GM12878 (cell line): ENCODE measurements at regions not wholly inside any gene's neighbourhood (a gene's known extent, or its start where the extent isn't known, plus 50 kb on each side); places are given as distances from the start of the nearest gene placed in this dataset.

Experiments used
- ATAC-seq: fragments of 200-7000 bp; cut with Tn5 transposase; 3 replicates; pipeline ENCODE4 v1.9.1; 2020; ENCODE audit warnings: mild to moderate bottlenecking, moderate library complexity
- BruUV-seq: library from RNA; stranded (reverse); fragments of 400-500 nt; replicated peaks from 2 replicates; lab custom pipeline; 2021; lab: Mats Ljungman, UMichigan
- CTCF ChIA-PET: fragments of 300-600 bp; sonication (Branson Sonifier 250); formaldehyde crosslinking; extraction: SDS; loops from one replicate; lab custom pipeline; 2021; ENCODE audit warnings: inconsistent platforms; lab: Yijun Ruan, JAX
- POLR2A ChIA-PET: fragments of 350-600 bp; formaldehyde crosslinking; extraction: SDS; loops from one replicate; lab custom pipeline; 2021; ENCODE audit warnings: inconsistent platforms; lab: Charles Lee
- RAD21 ChIA-PET: fragments of 300-600 bp; sonication (Branson Sonifier 250); formaldehyde crosslinking; loops from one replicate; lab custom pipeline; 2023; ENCODE audit warnings: antibody characterized with exemption; ENCODE audit not compliant: unreplicated experiment; lab: Charles Lee
- SMC1A ChIA-PET: fragments of 300-600 bp; sonication (Branson Sonifier 250); formaldehyde crosslinking; loops from one replicate; lab custom pipeline; 2023; ENCODE audit not compliant: unreplicated experiment, uncharacterized antibody; lab: Charles Lee
- DNase-seq: peaks from one replicate; pipeline ENCODE4 v3.0.0-alpha.2; 2011; ENCODE audit warnings: low read depth, low spot score
- FAIRE-seq: peaks from 3 replicates; lab custom pipeline; 2011; peaks lifted over from hg19 to GRCh38; lab: Jason Lieb, UNC
- H2AFZ ChIP-seq: 2 replicates; pipeline ENCODE4 v1.6.0; 2011; ENCODE audit warnings: low read depth, low read length, control low read depth; ENCODE audit not compliant: control insufficient read depth
- H3K27ac ChIP-seq: 2 replicates; pipeline ENCODE4 v1.5.1; 2011; ENCODE audit warnings: control low read depth; ENCODE audit not compliant: control insufficient read depth, insufficient read depth
- H3K27me3 ChIP-seq, 2 experiments: replicated peaks in 1 of 2; 2 replicates each; pipeline versions ENCODE4 v1.6.0 to v1.6.1; 2011; ENCODE audit warnings: low read length in 1 of 2; ENCODE audit not compliant: control insufficient read depth in 2 of 2, insufficient read depth in 2 of 2
- H3K36me3 ChIP-seq, 2 experiments: 2 replicates each; pipeline ENCODE4 v1.5.1; 2011; ENCODE audit warnings: low read length in 1 of 2; ENCODE audit not compliant: control insufficient read depth in 2 of 2, insufficient read depth in 2 of 2
- H3K4me1 ChIP-seq: 2 replicates; pipeline ENCODE4 v1.6.1; 2011; ENCODE audit warnings: mild to moderate bottlenecking, low read length, moderate library complexity, mixed read lengths; ENCODE audit not compliant: control insufficient read depth, insufficient read depth
- H3K4me2 ChIP-seq: 2 replicates; pipeline ENCODE4 v1.6.0; 2011; ENCODE audit warnings: control low read depth; ENCODE audit not compliant: control insufficient read depth, insufficient read depth
- H3K4me3 ChIP-seq: fragments of 200-600 bp; sonication (generic); 2 replicates; pipeline ENCODE4 v1.5.1; 2016
- H3K79me2 ChIP-seq: 2 replicates; pipeline ENCODE4 v1.6.0; 2011; ENCODE audit warnings: low read length; ENCODE audit not compliant: control insufficient read depth, insufficient read depth
- H3K9ac ChIP-seq: 2 replicates; pipeline ENCODE4 v1.8.0; 2011; ENCODE audit warnings: low read length, control low read depth, mixed read lengths; ENCODE audit not compliant: control insufficient read depth, insufficient read depth
- H3K9me3 ChIP-seq: replicated peaks from 3 replicates; pipeline ENCODE4 v1.5.1; 2011; ENCODE audit warnings: mild to moderate bottlenecking, low read length; ENCODE audit not compliant: control insufficient read depth, insufficient read depth
- H4K20me1 ChIP-seq: 2 replicates; pipeline ENCODE4 v1.6.0; 2011; ENCODE audit not compliant: control insufficient read depth, insufficient read depth
- JUNB ChIP-seq: IDR thresholded peaks from 2 replicates; pipeline ENCODE4 v1.6.1; 2016; ENCODE audit warnings: antibody characterized with exemption, mild to moderate bottlenecking
- MAX ChIP-seq: IDR thresholded peaks from 2 replicates; pipeline ENCODE4 v1.6.1; 2012; ENCODE audit warnings: low read depth, low read length, improper control_type of control experiment
- NR2C1 ChIP-seq: fragments of 450-650 bp; IDR thresholded peaks from 2 replicates; pipeline ENCODE4 v1.6.1; 2017; ENCODE audit warnings: antibody characterized with exemption, mild to moderate bottlenecking, moderate library complexity
- NR2F1 ChIP-seq: fragments of 450-650 bp; conservative IDR thresholded peaks from 2 replicates; pipeline ENCODE4 v1.6.1; 2017; ENCODE audit warnings: mild to moderate bottlenecking
- RFX5 ChIP-seq: IDR thresholded peaks from 2 replicates; pipeline ENCODE4 v1.6.1; 2011; ENCODE audit warnings: low read depth, low read length, improper control_type of control experiment
- SP1 ChIP-seq: IDR thresholded peaks from one replicate; pipeline ENCODE4 v1.6.1; 2011; ENCODE audit warnings: low read depth, low read length
- STAT3 ChIP-seq: IDR thresholded peaks from 2 replicates; pipeline ENCODE4 v1.6.1; 2011; ENCODE audit warnings: low read depth, low read length, improper control_type of control experiment
- ZNF274 ChIP-seq: IDR thresholded peaks from one replicate; pipeline ENCODE4 v1.8.0; 2011; ENCODE audit not compliant: insufficient read length, insufficient read depth
- WGBS: methylation state at CpG from one replicate; pipeline ENCODE4 v1.1.6; 2016; ENCODE audit warnings: low lambda C conversion rate; ENCODE audit not compliant: insufficient replicate concordance, insufficient coverage; ENCODE audit errors: missing lambda C conversion rate; 5-methylcytosine and 5-hydroxymethylcytosine counted together
- in situ Hi-C: fragments of 300-500 bp; cut with MboI; formaldehyde crosslinking; loops from 9 replicates; pipeline ENCODE4 v1.14.3; 2018; ENCODE audit warnings: mixed read lengths
- intact Hi-C: fragments of 100-400 bp; cut with micrococcal nuclease; formaldehyde crosslinking; loops from one replicate; pipeline ENCODE4 v1.14.2; 2022; ENCODE audit not compliant: unreplicated experiment

GRCh38 chr5:57414191-57414590, 68.4 kb downstream of the ACTBL2 start:
- H3K36me3 ChIP-seq = no peaks in the 10 kb centered on the region
- H3K27ac ChIP-seq = no peak overlapping the region
- ATAC-seq = no peak
- H3K4me1 ChIP-seq = no peaks in the 10 kb centered on the region
- no peak overlapping the region for H3K4me2 ChIP-seq
- ChIA-PET POLR2A (no interaction called here), CTCF (interaction anchor here (0.6 to 1.1 kb wide), 2 partner anchors 30 to 229 kb away, joined by 3 to 4 read pairs; no protein-coding TSS in a partner anchor)
- H4K20me1 ChIP-seq = no peaks in the 10 kb centered on the region
- no peaks in the 10 kb centered on the region for H3K79me2 ChIP-seq
- FAIRE-seq = no peak
- 0% methylated on average over 3 of the region's 3 CpGs for WGBS
- no peaks in the 10 kb centered on the region for H3K9me3 ChIP-seq
- in situ Hi-C loops = no loop called here
- TF ChIP-seq ZNF274 = no peak
- TF ChIP-seq RFX5 = no peak
- no peak for TF ChIP-seq JUNB
- no peak for TF ChIP-seq NR2F1
- no peak for TF ChIP-seq SP1
- no peak for TF ChIP-seq MAX
- TF ChIP-seq, all 136 proteins: peak for 0
- H3K9ac ChIP-seq = no peak overlapping the region
- no peaks in the 10 kb centered on the region for H3K27me3 ChIP-seq
- no peak for DNase-seq
- no peak overlapping the region for H2AFZ ChIP-seq
- ChIA-PET RAD21 (no interaction called here), SMC1A (interaction anchor here (0.6 to 1.5 kb wide), 3 partner anchors 15 to 336 kb away, joined by 3 read pairs; no protein-coding TSS in a partner anchor)
- intact Hi-C loops = no loop called here
- no TSS peak for BruUV-seq
- H3K4me3 ChIP-seq = no peak overlapping the region

- Histone ChIP-seq H3K27me3 (no peaks in the 10 kb centered on the region), H3K4me2 (no peak overlapping the region), H3K27ac (no peak overlapping the region), H3K4me3 (no peak overlapping the region), H4K20me1 (no peaks in the 10 kb centered on the region), H3K36me3 (no peaks in the 10 kb centered on the region), H3K9me3 (no peaks in the 10 kb centered on the region), H3K9ac (no peak overlapping the region), H3K4me1 (no peaks in the 10 kb centered on the region), H2AFZ (no peak overlapping the region), H3K79me2 (no peaks in the 10 kb centered on the region)
- no peak for ATAC-seq
- DNase-seq = no peak
- intact Hi-C loops (no loop called here), in situ Hi-C loops (no loop called here)
- ChIA-PET CTCF (interaction anchor here (0.6 kb wide), 1 partner anchor 1047 kb away, joined by 3 read pairs; no protein-coding TSS in a partner anchor), POLR2A (no interaction called here), RAD21 (no interaction called here), SMC1A (interaction anchor here (0.7 kb wide), 2 partner anchors 69 to 82 kb away, joined by 3 to 4 read pairs; no protein-coding TSS in a partner anchor)
- WGBS = 0% methylated on average over 1 of the region's 1 CpG
- no peak for FAIRE-seq
- BruUV-seq = no TSS peak
- TF ChIP-seq STAT3 (no peak), NR2C1 (no peak)
Observed at GRCh38 chr5:57413145-57413544, 69.5 kb downstream of the ACTBL2 start.
